DND-41 (cell line): ENCODE measurements at regions not wholly inside any gene's neighbourhood (a gene's known extent, or its start where the extent isn't known, plus 50 kb on each side); places are given as distances from the start of the nearest gene placed in this dataset.

Source experiments
- CTCF ChIP-seq: IDR thresholded peaks from 2 replicates; pipeline ENCODE4 v1.5.1; 2012; ENCODE audit warnings: borderline replicate concordance, low read length, moderate library complexity, mild to moderate bottlenecking; ENCODE audit not compliant: poor library complexity, severe bottlenecking; ENCODE audit errors: extremely low read depth
- EZH2 ChIP-seq: IDR thresholded peaks from 3 replicates; pipeline ENCODE4 v1.6.1; 2012; ENCODE audit warnings: borderline replicate concordance, low read depth, mild to moderate bottlenecking, moderate library complexity, low read length, inconsistent platforms; ENCODE audit not compliant: severe bottlenecking

GRCh38 chr5:57339521-57339920, 143.1 kb downstream of the ACTBL2 start:
- no peak for TF ChIP-seq CTCF
- TF ChIP-seq EZH2, result no peak
